H1 (cell line): ENCODE measurements at regions not wholly inside any gene's neighbourhood (a gene's known extent, or its start where the extent isn't known, plus 50 kb on each side); places are given as distances from the start of the nearest gene placed in this dataset.

Experiments
- CTCF ChIA-PET: fragments of 300-600 bp; sonication (Branson Sonifier 250); formaldehyde crosslinking; loops from one replicate; lab custom pipeline; 2021; ENCODE audit not compliant: partially characterized antibody; lab: Charles Lee
- POLR2A ChIA-PET: fragments of 300-600 bp; sonication (Branson Sonifier 250); formaldehyde crosslinking; loops from one replicate; lab custom pipeline; 2021; ENCODE audit warnings: inconsistent platforms; ENCODE audit not compliant: partially characterized antibody; lab: Charles Lee
- DNase-seq, 2 experiments: peaks; one replicate each; pipeline versions ENCODE4 v3.0.0 to v3.0.0-alpha.2; 2010 to 2022; ENCODE audit warnings: low spot score in 2 of 2, low read depth in 1 of 2, mixed read lengths in 1 of 2
- FAIRE-seq: peaks from 2 replicates; lab custom pipeline; 2011; peaks lifted over from hg19 to GRCh38; lab: Jason Lieb, UNC
- H2AFZ ChIP-seq: 2 replicates; pipeline ENCODE4 v1.8.1; 2012; ENCODE audit warnings: low read length, inconsistent platforms
- H2AK5ac ChIP-seq: 2 replicates; pipeline ENCODE4 v1.6.1; 2013; ENCODE audit warnings: low read depth, low read length
- H2BK120ac ChIP-seq: replicated peaks from 2 replicates; pipeline ENCODE3; 2013; ENCODE audit warnings: low read depth, low read length, inconsistent platforms
- H2BK12ac ChIP-seq: 2 replicates; pipeline ENCODE4 v1.6.1; 2013; ENCODE audit warnings: low read depth, low read length
- H2BK15ac ChIP-seq: 2 replicates; pipeline ENCODE4 v1.6.1; 2013; ENCODE audit warnings: low read length
- H2BK20ac ChIP-seq: 2 replicates; pipeline ENCODE4 v1.6.1; 2013; ENCODE audit warnings: low read length
- H2BK5ac ChIP-seq: 2 replicates; pipeline ENCODE4 v1.6.1; 2013; ENCODE audit warnings: low read depth, low read length
- H3K14ac ChIP-seq: 2 replicates; pipeline ENCODE4 v1.6.1; 2013; ENCODE audit warnings: inconsistent platforms; ENCODE audit not compliant: insufficient read length
- H3K18ac ChIP-seq: 2 replicates; pipeline ENCODE4 v1.6.1; 2013; ENCODE audit warnings: low read length; ENCODE audit errors: extremely low read depth
- H3K23ac ChIP-seq: 2 replicates; pipeline ENCODE4 v1.6.1; 2013; ENCODE audit warnings: inconsistent platforms; ENCODE audit not compliant: insufficient read length
- H3K23me2 ChIP-seq: 2 replicates; pipeline ENCODE4 v1.6.1; 2013; ENCODE audit warnings: low read depth, low read length
- H3K27ac ChIP-seq: 2 replicates; pipeline ENCODE4 v1.6.1; 2011; ENCODE audit warnings: low read depth, low read length, inconsistent platforms
- H3K27me3 ChIP-seq, 4 experiments: replicated peaks in 1 of 4; 1 replicate in 1 of 4; 2 replicates in 3 of 4; pipeline versions ENCODE4 v1.6.1 to v1.8.1; 2011 to 2013; ENCODE audit warnings: low read length in 3 of 4, mild to moderate bottlenecking in 3 of 4, inconsistent platforms in 2 of 4, mixed read lengths in 2 of 4, moderate library complexity in 1 of 4; ENCODE audit not compliant: control insufficient read depth in 3 of 4, insufficient read depth in 3 of 4; ENCODE audit errors: extremely low read depth in 1 of 4
- H3K36me3 ChIP-seq, 4 experiments: 2 replicates each; pipeline versions ENCODE4 v1.6.1 to v1.8.1; 2011 to 2013; ENCODE audit warnings: mild to moderate bottlenecking in 4 of 4, low read length in 3 of 4, moderate library complexity in 2 of 4, control low read depth in 1 of 4, inconsistent platforms in 1 of 4; ENCODE audit not compliant: insufficient read depth in 4 of 4, control insufficient read depth in 2 of 4
- H3K4ac ChIP-seq: replicated peaks from 2 replicates; pipeline ENCODE3; 2013; ENCODE audit warnings: low read length, low read depth, mixed read lengths, inconsistent platforms; ENCODE audit not compliant: insufficient read length
- H3K4me1 ChIP-seq, 4 experiments: replicated peaks in 1 of 4; 1 replicate in 1 of 4; 2 replicates in 3 of 4; pipeline versions ENCODE4 v1.6.1 to v1.8.1; 2011 to 2013; ENCODE audit warnings: low read length in 3 of 4, inconsistent platforms in 2 of 4, mixed read lengths in 1 of 4; ENCODE audit not compliant: insufficient read depth in 4 of 4, control insufficient read depth in 3 of 4
- H3K4me2 ChIP-seq, 2 experiments: 2 replicates each; pipeline versions ENCODE4 v1.6.1 to v1.8.1; 2011 to 2013; ENCODE audit warnings: low read depth in 2 of 2, low read length in 2 of 2, control low read depth in 1 of 2, inconsistent platforms in 1 of 2, mild to moderate bottlenecking in 1 of 2; ENCODE audit not compliant: insufficient read depth in 1 of 2
- H3K4me3 ChIP-seq, 4 experiments: fragments of 200-600, 300-600 bp in 1 of 4; sonication (generic), shearing (Covaris generic), sonication (Bioruptor Twin) in 1 of 4; 2 replicates each; pipeline versions ENCODE4 v1.5.1 to v1.8.1; 2011 to 2016; ENCODE audit warnings: low read length in 4 of 4, low read depth in 3 of 4, control low read depth in 2 of 4, inconsistent platforms in 2 of 4, mild to moderate bottlenecking in 2 of 4, mixed read lengths in 1 of 4, moderate library complexity in 1 of 4; ENCODE audit not compliant: insufficient read depth in 2 of 4; ENCODE audit errors: extremely low read depth in 1 of 4
- H3K56ac ChIP-seq: replicated peaks from 2 replicates; pipeline ENCODE3; 2013; ENCODE audit warnings: low read depth, mild to moderate bottlenecking, mixed read lengths, low read length, inconsistent platforms; ENCODE audit not compliant: insufficient read length
- H3K79me1 ChIP-seq: 2 replicates; pipeline ENCODE4 v1.6.1; 2013; ENCODE audit warnings: low read depth, low read length, control low read depth
- H3K79me2 ChIP-seq, 2 experiments: 2 replicates each; pipeline versions ENCODE4 v1.6.1 to v1.8.1; 2012 to 2013; ENCODE audit warnings: low read length in 2 of 2, mild to moderate bottlenecking in 2 of 2, inconsistent platforms in 1 of 2; ENCODE audit not compliant: insufficient read depth in 2 of 2, control insufficient read depth in 1 of 2
- H3K9ac ChIP-seq, 4 experiments: replicated peaks in 1 of 4; 1 replicate in 1 of 4; 2 replicates in 3 of 4; pipeline versions ENCODE4 v1.6.1 to v1.8.1; 2011 to 2013; ENCODE audit warnings: low read depth in 3 of 4, low read length in 3 of 4, control low read depth in 2 of 4, mild to moderate bottlenecking in 2 of 4, moderate library complexity in 2 of 4, inconsistent platforms in 1 of 4; ENCODE audit errors: extremely low read depth in 1 of 4
- H3K9me3 ChIP-seq, 2 experiments: 2 replicates each; pipeline versions ENCODE4 v1.6.1 to v1.8.1; 2012 to 2013; ENCODE audit warnings: mild to moderate bottlenecking in 2 of 2, moderate library complexity in 2 of 2, control low read depth in 1 of 2, inconsistent platforms in 1 of 2, low read depth in 1 of 2, low read length in 1 of 2, mixed read lengths in 1 of 2; ENCODE audit not compliant: insufficient read depth in 2 of 2
- H4K20me1 ChIP-seq, 2 experiments: replicated peaks in 1 of 2; 2 replicates each; pipeline versions ENCODE3 to v1.8.1; 2011 to 2013; ENCODE audit warnings: inconsistent platforms in 2 of 2, low read length in 2 of 2, mild to moderate bottlenecking in 1 of 2; ENCODE audit not compliant: insufficient read depth in 2 of 2, control insufficient read depth in 1 of 2
- H4K5ac ChIP-seq: 2 replicates; pipeline ENCODE4 v1.6.1; 2013; ENCODE audit warnings: low read length, low read depth, mixed read lengths, inconsistent platforms; ENCODE audit not compliant: insufficient read length
- H4K8ac ChIP-seq: 2 replicates; pipeline ENCODE4 v1.8.0; 2013; ENCODE audit warnings: mild to moderate bottlenecking, moderate library complexity, low read length, inconsistent platforms; ENCODE audit not compliant: insufficient read depth; ENCODE audit errors: extremely low read depth
- H4K91ac ChIP-seq: replicated peaks from 2 replicates; pipeline ENCODE3; 2013; ENCODE audit warnings: low read length, mixed read lengths, inconsistent platforms; ENCODE audit not compliant: insufficient read length
- ASH2L ChIP-seq: fragments of 200-600, 300-600 bp; sonication (generic); IDR thresholded peaks from one replicate; pipeline ENCODE4 v1.7.1; 2017; ENCODE audit warnings: low read length
- CBX5 ChIP-seq: fragments of 300-800, 300-1000 bp; sonication (generic); IDR thresholded peaks from 2 replicates; pipeline ENCODE4 v1.7.1; 2016; ENCODE audit warnings: antibody characterized with exemption, low read length, low read depth
- CEBPB ChIP-seq: IDR thresholded peaks from 2 replicates; pipeline ENCODE4 v1.6.1; 2012; ENCODE audit warnings: low read depth, low read length
- CHD1 ChIP-seq: IDR thresholded peaks from 2 replicates; pipeline ENCODE4 v1.6.1; 2012; ENCODE audit warnings: low read depth, low read length, improper control_type of control experiment
- CREB1 ChIP-seq: IDR thresholded peaks from 2 replicates; pipeline ENCODE4 v1.6.1; 2012; ENCODE audit warnings: inconsistent platforms
- CTCF ChIP-seq, 3 experiments: IDR thresholded peaks; 1 replicate in 2 of 3; 2 replicates in 1 of 3; pipeline versions ENCODE4 v1.5.1 to v1.6.1; 2011; ENCODE audit warnings: low read length in 3 of 3, mild to moderate bottlenecking in 3 of 3, inconsistent platforms in 2 of 3, low read depth in 1 of 3, moderate library complexity in 1 of 3; ENCODE audit not compliant: insufficient read depth in 1 of 3; ENCODE audit errors: control extremely low read depth in 1 of 3
- E2F6 ChIP-seq: IDR thresholded peaks from 2 replicates; pipeline ENCODE4 v1.6.1; 2012; ENCODE audit warnings: inconsistent platforms
- EZH2 ChIP-seq: fragments of 200-600 bp; sonication (generic); IDR thresholded peaks from 2 replicates; pipeline ENCODE4 v1.7.1; 2012; ENCODE audit warnings: low read depth, mild to moderate bottlenecking, moderate library complexity, low read length, inconsistent platforms; ENCODE audit not compliant: severe bottlenecking
- KDM5A ChIP-seq: fragments of 200-600 bp; IDR thresholded peaks from 2 replicates; pipeline ENCODE4 v1.7.1; 2012; ENCODE audit warnings: mild to moderate bottlenecking, low read length, inconsistent platforms, mixed read lengths
- NRF1 ChIP-seq: IDR thresholded peaks from 2 replicates; pipeline ENCODE4 v1.6.1; 2011; ENCODE audit warnings: mild to moderate bottlenecking, low read depth, low read length, improper control_type of control experiment
- POLR2AphosphoS5 ChIP-seq: IDR thresholded peaks from 2 replicates; pipeline ENCODE4 v1.6.1; 2011; ENCODE audit warnings: low read depth, low read length
- RAD21 ChIP-seq, 2 experiments: IDR thresholded peaks in 1 of 2; conservative IDR thresholded peaks in 1 of 2; 2 replicates each; pipeline ENCODE4 v1.6.1; 2011; ENCODE audit warnings: low read depth in 2 of 2, low read length in 2 of 2, improper control_type of control experiment in 1 of 2, inconsistent platforms in 1 of 2, mild to moderate bottlenecking in 1 of 2, moderate library complexity in 1 of 2
- RXRA ChIP-seq: IDR thresholded peaks from 2 replicates; pipeline ENCODE4 v1.6.1; 2011; ENCODE audit warnings: low read depth, mild to moderate bottlenecking, low read length, moderate library complexity; ENCODE audit not compliant: insufficient read depth
- SP2 ChIP-seq: IDR thresholded peaks from 2 replicates; pipeline ENCODE4 v1.6.1; 2012; ENCODE audit warnings: mild to moderate bottlenecking, low read length, inconsistent platforms

- H2AK5ac ChIP-seq: no peak overlapping the region
- no peak overlapping the region for H2BK15ac ChIP-seq
- H4K8ac ChIP-seq: no peak overlapping the region
- no peak overlapping the region for H3K27ac ChIP-seq
- H3K36me3 ChIP-seq: no peaks in the 10 kb centered on the region
- ChIA-PET POLR2A (no interaction called here), CTCF (no interaction called here)
- H4K5ac ChIP-seq: no peak overlapping the region
- no peak overlapping the region for H2BK20ac ChIP-seq
- no peak overlapping the region for H3K4me3 ChIP-seq
- H2BK5ac ChIP-seq: no peak overlapping the region
- no peak overlapping the region for H2BK12ac ChIP-seq
- H3K9ac ChIP-seq: no peak overlapping the region
- TF ChIP-seq RAD21 (IDR thresholded peaks at IDR 0.05 in 1 of 2, conservative IDR thresholded peaks at IDR 0.05 in 1 of 2; ENCODE audit: low read depth in 2 of 2, low read length in 2 of 2) (no peak), RXRA (no peak), CBX5 (no peak), E2F6 (no peak), POLR2AphosphoS5 (no peak), CTCF (IDR thresholded peaks at IDR 0.05; ENCODE audit: control extremely low read depth in 1 of 3, insufficient read depth in 1 of 3, low read depth in 1 of 3, low read length in 3 of 3) (no peak), CREB1 (no peak), ASH2L (no peak), SP2 (no peak), KDM5A (no peak), CEBPB (no peak), EZH2 (no peak), NRF1 (no peak), CHD1 (no peak)
- no peaks in the 10 kb centered on the region for H3K4me1 ChIP-seq
- FAIRE-seq (no peak), DNase-seq (no peak)
- H3K27me3 ChIP-seq: no peaks in the 10 kb centered on the region
- H3K9me3 ChIP-seq: no peaks in the 10 kb centered on the region
- H3K4ac ChIP-seq: no peak overlapping the region
- H2AFZ ChIP-seq: no peak overlapping the region
- no peak overlapping the region for H3K4me2 ChIP-seq
- H4K91ac ChIP-seq: no peak overlapping the region
- H3K18ac ChIP-seq: no peak overlapping the region
- H3K23me2 ChIP-seq: no peaks in the 10 kb centered on the region
- no peaks in the 10 kb centered on the region for H3K79me2 ChIP-seq
- no peak overlapping the region for H3K56ac ChIP-seq
- H3K23ac ChIP-seq: no peak overlapping the region
- H3K14ac ChIP-seq: no peak overlapping the region
- no peaks in the 10 kb centered on the region for H3K79me1 ChIP-seq
- no peak overlapping the region for H2BK120ac ChIP-seq
- H4K20me1 ChIP-seq: no peaks in the 10 kb centered on the region
Observed at GRCh38 chr12:29081101-29081500, 68.0 kb upstream of the FAR2 start.
